Liver (tissue), 7 donors: ENCODE measurements at regions not wholly inside any gene's neighbourhood (a gene's known extent, or its start where the extent isn't known, plus 50 kb on each side); places are given as distances from the start of the nearest gene placed in this dataset.

Experiments
- DNase-seq: peaks from one replicate; pipeline ENCODE4 v3.0.0-alpha.2; 2017; ENCODE audit warnings: low spot score
- H3K27ac ChIP-seq, 2 donors: one replicate each; pipeline ENCODE4 v1.7.0; 2013; ENCODE audit warnings: inconsistent platforms in 2 of 2, low read length in 2 of 2, control low read depth in 1 of 2, low read depth in 1 of 2, mild to moderate bottlenecking in 1 of 2
- H3K27me3 ChIP-seq, 4 donors: one replicate each; pipeline versions ENCODE4 v1.6.1 to v1.7.0; 2013; ENCODE audit warnings: low read length in 3 of 4, inconsistent platforms in 1 of 4, mild to moderate bottlenecking in 1 of 4, moderate library complexity in 1 of 4; ENCODE audit not compliant: control insufficient read depth in 4 of 4, insufficient read depth in 4 of 4
- H3K36me3 ChIP-seq, 4 donors: one replicate each; pipeline versions ENCODE4 v1.6.1 to v1.7.0; 2013; ENCODE audit warnings: low read length in 3 of 4, mild to moderate bottlenecking in 3 of 4, low read depth in 1 of 4, moderate library complexity in 1 of 4; ENCODE audit not compliant: control insufficient read depth in 4 of 4, insufficient read depth in 3 of 4
- H3K4me1 ChIP-seq, 4 donors: one replicate each; pipeline versions ENCODE4 v1.6.1 to v1.7.0; 2013; ENCODE audit warnings: low read length in 3 of 4, mild to moderate bottlenecking in 3 of 4, moderate library complexity in 1 of 4; ENCODE audit not compliant: control insufficient read depth in 4 of 4, insufficient read depth in 4 of 4
- H3K4me3 ChIP-seq, 3 donors: one replicate each; pipeline versions ENCODE4 v1.6.1 to v1.7.0; 2013; ENCODE audit warnings: low read length in 3 of 3, control low read depth in 1 of 3, low read depth in 1 of 3, mild to moderate bottlenecking in 1 of 3
- H3K9ac ChIP-seq, 2 donors: one replicate each; pipeline ENCODE4 v1.7.0; 2013; ENCODE audit warnings: low read length in 2 of 2, mild to moderate bottlenecking in 2 of 2, moderate library complexity in 2 of 2, control low read depth in 1 of 2, low read depth in 1 of 2
- H3K9me3 ChIP-seq, 4 donors: one replicate each; pipeline versions ENCODE4 v1.6.1 to v1.7.0; 2013; ENCODE audit warnings: low read length in 3 of 4; ENCODE audit not compliant: control insufficient read depth in 4 of 4
- EGR1 ChIP-seq, 2 donors: IDR thresholded peaks; 2 replicates each; pipeline ENCODE4 v1.6.1; 2016 to 2018; ENCODE audit warnings: antibody characterized with exemption in 2 of 2, low read depth in 2 of 2
- FOXA1 ChIP-seq: IDR thresholded peaks from 2 replicates; pipeline ENCODE4 v1.6.1; 2016; ENCODE audit warnings: antibody characterized with exemption
- GABPA ChIP-seq, 2 donors: IDR thresholded peaks in 1 of 2; conservative IDR thresholded peaks in 1 of 2; 2 replicates each; pipeline ENCODE4 v1.6.1; 2016; ENCODE audit warnings: antibody characterized with exemption in 2 of 2, mild to moderate bottlenecking in 1 of 2, moderate library complexity in 1 of 2
- HNF4A ChIP-seq, 2 donors: conservative IDR thresholded peaks; 2 replicates each; pipeline ENCODE4 v1.6.1; 2016; ENCODE audit warnings: antibody characterized with exemption in 2 of 2, mild to moderate bottlenecking in 2 of 2
- HNF4G ChIP-seq: IDR thresholded peaks from 2 replicates; pipeline ENCODE4 v1.6.1; 2016; ENCODE audit warnings: antibody characterized with exemption
- JUND ChIP-seq, 2 donors: IDR thresholded peaks; 2 replicates each; pipeline ENCODE4 v1.6.1; 2016; ENCODE audit warnings: antibody characterized with exemption in 2 of 2
- NR2F2 ChIP-seq: IDR thresholded peaks from 2 replicates; pipeline ENCODE4 v1.6.1; 2016; ENCODE audit warnings: antibody characterized with exemption
- RXRA ChIP-seq, 2 donors: IDR thresholded peaks; 2 replicates each; pipeline ENCODE4 v1.6.1; 2017 to 2018; ENCODE audit warnings: antibody characterized with exemption in 2 of 2, mild to moderate bottlenecking in 1 of 2
- SP1 ChIP-seq: IDR thresholded peaks from 2 replicates; pipeline ENCODE4 v1.6.1; 2018; ENCODE audit warnings: antibody characterized with exemption, mild to moderate bottlenecking
- TAF1 ChIP-seq: conservative IDR thresholded peaks from 2 replicates; pipeline ENCODE4 v1.6.1; 2016; ENCODE audit warnings: antibody characterized with exemption, mild to moderate bottlenecking
- YY1 ChIP-seq: IDR thresholded peaks from 2 replicates; pipeline ENCODE4 v1.6.1; 2016; ENCODE audit warnings: antibody characterized with exemption, mild to moderate bottlenecking
- WGBS: extraction: QIAGEN DNeasy Blood & Tissue Kit; methylation state at CpG from one replicate; pipeline ENCODE4 v1.1.7; 2013; 5-methylcytosine and 5-hydroxymethylcytosine counted together
- TF ChIP-seq, protein P1 (sequence below): IDR thresholded peaks from 2 replicates; pipeline ENCODE4 v1.6.1; 2016; ENCODE audit warnings: antibody characterized with exemption
- TF ChIP-seq, protein P2 (sequence below): IDR thresholded peaks from 2 replicates; pipeline ENCODE4 v1.6.1; 2016; ENCODE audit warnings: antibody characterized with exemption
- TF ChIP-seq, protein P3 (sequence below): IDR thresholded peaks from 2 replicates; pipeline ENCODE4 v1.6.1; 2016; ENCODE audit warnings: antibody characterized with exemption
- donor health status: healthy.
- donor health status: healthy.
- donor health status: healthy.
- donor health status: healthy.

DNA sequence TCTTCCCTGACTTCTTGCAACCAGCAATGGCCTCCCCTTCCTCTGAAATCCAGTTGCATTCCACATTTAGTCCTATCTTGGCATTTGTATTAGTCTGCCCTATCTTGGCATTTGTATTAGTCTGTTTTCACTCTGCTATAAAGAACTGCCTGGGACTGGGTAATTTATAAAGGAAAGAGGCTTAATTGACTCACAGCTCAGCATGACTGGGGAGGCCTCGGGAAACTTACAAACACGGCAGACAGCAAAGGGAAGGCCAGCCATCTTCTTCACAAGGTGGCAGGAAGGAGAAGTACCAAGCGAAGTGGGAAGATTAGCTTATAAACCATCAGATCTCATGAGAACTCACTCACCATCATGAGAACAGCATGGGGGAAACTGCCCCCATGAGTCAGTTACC lies 234.5 kb upstream of the COPS8 start:
- no peaks in the 10 kb centered on the region for H3K36me3 ChIP-seq
- no peak for TF ChIP-seq YY1
- TF ChIP-seq, protein P1, sequence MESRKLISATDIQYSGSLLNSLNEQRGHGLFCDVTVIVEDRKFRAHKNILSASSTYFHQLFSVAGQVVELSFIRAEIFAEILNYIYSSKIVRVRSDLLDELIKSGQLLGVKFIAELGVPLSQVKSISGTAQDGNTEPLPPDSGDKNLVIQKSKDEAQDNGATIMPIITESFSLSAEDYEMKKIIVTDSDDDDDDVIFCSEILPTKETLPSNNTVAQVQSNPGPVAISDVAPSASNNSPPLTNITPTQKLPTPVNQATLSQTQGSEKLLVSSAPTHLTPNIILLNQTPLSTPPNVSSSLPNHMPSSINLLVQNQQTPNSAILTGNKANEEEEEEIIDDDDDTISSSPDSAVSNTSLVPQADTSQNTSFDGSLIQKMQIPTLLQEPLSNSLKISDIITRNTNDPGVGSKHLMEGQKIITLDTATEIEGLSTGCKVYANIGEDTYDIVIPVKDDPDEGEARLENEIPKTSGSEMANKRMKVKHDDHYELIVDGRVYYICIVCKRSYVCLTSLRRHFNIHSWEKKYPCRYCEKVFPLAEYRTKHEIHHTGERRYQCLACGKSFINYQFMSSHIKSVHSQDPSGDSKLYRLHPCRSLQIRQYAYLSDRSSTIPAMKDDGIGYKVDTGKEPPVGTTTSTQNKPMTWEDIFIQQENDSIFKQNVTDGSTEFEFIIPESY, result no peak
- H3K27me3 ChIP-seq, result no peaks in the 10 kb centered on the region
- WGBS, result 93% methylated on average over 3 of the region's 3 CpGs
- H3K9ac ChIP-seq, result no peak overlapping the region
- no peak for DNase-seq
- no peak overlapping the region for H3K27ac ChIP-seq
- H3K9me3 ChIP-seq, result no peaks in the 10 kb centered on the region
- no peaks in the 10 kb centered on the region for H3K4me1 ChIP-seq
- no peak overlapping the region for H3K4me3 ChIP-seq

DNA sequence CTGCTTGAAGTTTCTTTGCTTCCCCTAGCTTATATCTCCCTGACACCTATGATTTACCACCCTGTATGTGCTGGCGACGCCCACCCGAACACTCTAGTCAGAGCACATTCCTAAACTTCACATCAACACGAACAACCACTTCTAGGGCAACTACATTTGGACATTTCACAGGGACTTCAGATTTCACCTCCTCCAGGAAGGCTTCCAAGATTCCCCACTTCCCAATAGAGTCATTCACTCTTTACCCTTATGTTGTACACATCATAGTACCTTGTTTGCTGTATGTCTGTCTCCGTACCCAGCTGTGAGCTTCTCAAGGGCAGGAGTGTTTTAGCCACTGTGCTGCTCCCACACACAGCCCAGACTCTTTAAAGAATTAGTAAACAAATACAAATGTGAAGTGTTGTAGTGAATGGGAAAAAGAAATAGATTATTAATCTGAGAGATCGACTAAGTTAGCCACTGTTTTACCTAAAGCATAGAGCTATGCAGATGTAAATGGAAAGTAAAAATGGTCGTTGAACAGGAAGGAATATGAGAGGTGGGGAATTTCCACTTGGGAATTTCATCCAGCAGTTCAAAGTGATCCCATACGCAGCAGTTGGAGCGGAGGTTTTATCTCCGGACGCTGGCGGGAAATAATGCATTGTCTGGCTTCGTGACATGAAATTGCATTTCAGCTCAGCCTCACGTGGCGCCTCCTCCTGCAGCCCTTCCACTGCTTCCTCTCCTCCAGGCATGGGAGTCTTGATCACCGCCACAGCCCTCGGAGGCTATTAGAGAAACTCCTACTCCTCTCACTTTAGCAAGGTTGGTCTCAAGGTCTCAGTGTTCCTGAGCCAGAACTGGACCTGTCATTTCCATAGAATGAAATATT lies 233.4 kb upstream of the COPS8 start:
- Histone ChIP-seq H3K36me3 (no peaks in the 10 kb centered on the region), H3K27me3 (no peaks in the 10 kb centered on the region), H3K4me3 (no peak overlapping the region), H3K9me3 (no peaks in the 10 kb centered on the region), H3K4me1 (no peaks in the 10 kb centered on the region), H3K27ac (peak overlapping the region; percentile 7 to 38), H3K9ac (no peak overlapping the region)
- DNase-seq, result no peak
- WGBS, result 75% methylated on average over 17 of the region's 17 CpGs
- TF ChIP-seq GABPA (IDR thresholded peaks at IDR 0.05 in 1 of 2, conservative IDR thresholded peaks at IDR 0.05 in 1 of 2) (no peak), EGR1 (IDR thresholded peaks at IDR 0.05; ENCODE audit: low read depth in 2 of 2) (no peak)

DNA sequence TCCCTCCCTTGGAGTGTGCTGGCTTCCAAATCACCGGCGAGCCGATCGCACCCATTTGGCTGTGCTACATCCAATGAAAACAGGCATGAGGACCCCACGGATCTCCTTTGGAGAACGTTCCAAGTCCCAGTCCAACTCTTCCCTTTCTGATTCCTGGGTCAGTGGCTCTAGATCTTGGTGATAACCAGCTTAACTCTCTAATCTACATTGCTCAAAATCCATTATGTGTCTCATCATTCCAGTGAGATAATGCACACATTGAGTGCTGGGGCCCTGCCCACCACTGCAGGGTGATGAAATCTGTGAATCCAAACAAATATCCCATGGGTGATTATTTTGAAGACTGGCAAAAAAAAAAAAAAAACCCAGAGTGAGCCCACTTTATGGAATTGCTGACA lies 232.7 kb upstream of the COPS8 start:
- 80% methylated on average over 6 of the region's 6 CpGs for WGBS
- no peak for DNase-seq
- TF ChIP-seq YY1 (no peak), SP1 (no peak), RXRA (IDR thresholded peaks at IDR 0.05) (no peak), HNF4G (no peak), HNF4A (conservative IDR thresholded peaks at IDR 0.05) (no peak), NR2F2 (no peak), TAF1 (no peak), FOXA1 (no peak), JUND (IDR thresholded peaks at IDR 0.05) (no peak)
- TF ChIP-seq, protein P2, sequence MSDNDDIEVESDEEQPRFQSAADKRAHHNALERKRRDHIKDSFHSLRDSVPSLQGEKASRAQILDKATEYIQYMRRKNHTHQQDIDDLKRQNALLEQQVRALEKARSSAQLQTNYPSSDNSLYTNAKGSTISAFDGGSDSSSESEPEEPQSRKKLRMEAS, result no peak
- TF ChIP-seq, protein P1, result no peak
- TF ChIP-seq, protein P3, sequence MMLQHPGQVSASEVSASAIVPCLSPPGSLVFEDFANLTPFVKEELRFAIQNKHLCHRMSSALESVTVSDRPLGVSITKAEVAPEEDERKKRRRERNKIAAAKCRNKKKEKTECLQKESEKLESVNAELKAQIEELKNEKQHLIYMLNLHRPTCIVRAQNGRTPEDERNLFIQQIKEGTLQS, result no peak
- no peak overlapping the region for H3K9ac ChIP-seq
- H3K4me1 ChIP-seq, result no peaks in the 10 kb centered on the region
- peak overlapping the region; percentile 7 to 38 for H3K27ac ChIP-seq
- H3K4me3 ChIP-seq, result no peak overlapping the region
- no peaks in the 10 kb centered on the region for H3K9me3 ChIP-seq
- H3K36me3 ChIP-seq, result no peaks in the 10 kb centered on the region
- no peaks in the 10 kb centered on the region for H3K27me3 ChIP-seq
